KBM-7 (cell line): ENCODE measurements at regions not wholly inside any gene's neighbourhood (a gene's known extent, or its start where the extent isn't known, plus 50 kb on each side); places are given as distances from the start of the nearest gene placed in this dataset.

Source experiments
- DNase-seq: peaks from one replicate; pipeline ENCODE4 v3.0.0-alpha.2; 2015
- in situ Hi-C: fragments of 300-500 bp; cut with MboI; formaldehyde crosslinking; loops from 2 replicates; pipeline ENCODE4 v1.14.3; 2020; ENCODE audit warnings: low sequenced_read_pairs, low pct_unique_long_range_greater_than_20kb, mixed read lengths

GRCh38 chr4:81577392-81577791, 105.7 kb upstream of the RASGEF1B start:
- in situ Hi-C loops = no loop called here
- DNase-seq = no peak

- in situ Hi-C loops = no loop called here
- DNase-seq = no peak
Measured at GRCh38 chr4:81574991-81575390, 103.3 kb upstream of the RASGEF1B start.

- in situ Hi-C loops = no loop called here
- no peak for DNase-seq
Measured at GRCh38 chr4:81573840-81574239, 102.1 kb upstream of the RASGEF1B start.

GRCh38 chr4:81572402-81572801, 100.7 kb upstream of the RASGEF1B start:
- no peak for DNase-seq
- in situ Hi-C loops = no loop called here

- DNase-seq = no peak
- in situ Hi-C loops = no loop called here
Measured at GRCh38 chr4:81571105-81571504, 99.4 kb upstream of the RASGEF1B start.

- DNase-seq = no peak
- in situ Hi-C loops = no loop called here
Measured at GRCh38 chr4:81566161-81566591, 94.5 kb upstream of the RASGEF1B start.

- in situ Hi-C loops = no loop called here
- no peak for DNase-seq
Measured at GRCh38 chr4:81565142-81565870, 93.6 kb upstream of the RASGEF1B start.

- no peak for DNase-seq
- in situ Hi-C loops = no loop called here
Measured at GRCh38 chr4:81564025-81564424, 92.3 kb upstream of the RASGEF1B start.

- in situ Hi-C loops = no loop called here
- DNase-seq = no peak
Measured at GRCh38 chr4:81562093-81562492, 90.4 kb upstream of the RASGEF1B start.

- DNase-seq = no peak
- in situ Hi-C loops = no loop called here
Measured at GRCh38 chr4:81557306-81557705, 85.6 kb upstream of the RASGEF1B start.

- DNase-seq = no peak
Measured at GRCh38 chr4:81555489-81555888, 83.8 kb upstream of the RASGEF1B start.

GRCh38 chr4:81552086-81552485, 80.4 kb upstream of the RASGEF1B start:
- no peak for DNase-seq
- in situ Hi-C loops = no loop called here

More at GRCh38 chr4:81555489-81555888, 83.8 kb upstream of the RASGEF1B start:
- in situ Hi-C loops = no loop called here

- in situ Hi-C loops = no loop called here
- no peak for DNase-seq
Measured at GRCh38 chr4:81550388-81550859, 78.7 kb upstream of the RASGEF1B start.

GRCh38 chr4:81549984-81550383, 78.3 kb upstream of the RASGEF1B start:
- no peak for DNase-seq
- in situ Hi-C loops = no loop called here

- no peak for DNase-seq
- in situ Hi-C loops = no loop called here
Measured at GRCh38 chr4:81546777-81547176, 75.1 kb upstream of the RASGEF1B start.

GRCh38 chr4:81541161-81541945, 69.6 kb upstream of the RASGEF1B start:
- DNase-seq = no peak
- in situ Hi-C loops = no loop called here

GRCh38 chr4:81538716-81539427, 67.2 kb upstream of the RASGEF1B start:
- DNase-seq = no peak
- in situ Hi-C loops = no loop called here

- no peak for DNase-seq
- in situ Hi-C loops = no loop called here
Measured at GRCh38 chr4:81531410-81531809, 59.7 kb upstream of the RASGEF1B start.

GRCh38 chr4:81528979-81529378, 57.3 kb upstream of the RASGEF1B start:
- in situ Hi-C loops = no loop called here
- DNase-seq = no peak

GRCh38 chr4:81528200-81528599, 56.5 kb upstream of the RASGEF1B start:
- DNase-seq = no peak
- in situ Hi-C loops = no loop called here
